ENCODE measurements at regions not wholly inside any gene's neighbourhood (a gene's known extent, or its start where the extent isn't known, plus 50 kb on each side); places are given as distances from the start of the nearest gene placed in this dataset.

DNA sequence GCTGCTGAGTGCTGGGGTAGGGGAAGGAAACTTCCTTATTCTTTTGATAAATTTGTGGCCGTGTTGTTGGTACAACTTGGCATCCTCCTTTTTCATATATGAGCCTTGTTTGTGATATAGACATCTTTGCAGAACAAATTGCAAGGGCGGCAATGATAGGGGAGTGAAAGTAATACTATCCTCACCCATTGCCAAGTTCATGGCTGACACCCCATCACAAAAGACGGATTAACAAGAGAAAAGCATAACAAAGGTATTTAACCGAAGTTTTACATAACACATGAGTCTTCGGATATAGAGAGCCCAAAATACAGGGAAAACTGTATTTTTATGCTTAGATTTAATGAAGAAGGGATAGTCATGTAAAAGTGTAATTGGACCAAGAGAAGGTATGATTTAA lies 86.3 kb upstream of the TMPRSS2 start:
- TF ChIP-seq, protein P1, sequence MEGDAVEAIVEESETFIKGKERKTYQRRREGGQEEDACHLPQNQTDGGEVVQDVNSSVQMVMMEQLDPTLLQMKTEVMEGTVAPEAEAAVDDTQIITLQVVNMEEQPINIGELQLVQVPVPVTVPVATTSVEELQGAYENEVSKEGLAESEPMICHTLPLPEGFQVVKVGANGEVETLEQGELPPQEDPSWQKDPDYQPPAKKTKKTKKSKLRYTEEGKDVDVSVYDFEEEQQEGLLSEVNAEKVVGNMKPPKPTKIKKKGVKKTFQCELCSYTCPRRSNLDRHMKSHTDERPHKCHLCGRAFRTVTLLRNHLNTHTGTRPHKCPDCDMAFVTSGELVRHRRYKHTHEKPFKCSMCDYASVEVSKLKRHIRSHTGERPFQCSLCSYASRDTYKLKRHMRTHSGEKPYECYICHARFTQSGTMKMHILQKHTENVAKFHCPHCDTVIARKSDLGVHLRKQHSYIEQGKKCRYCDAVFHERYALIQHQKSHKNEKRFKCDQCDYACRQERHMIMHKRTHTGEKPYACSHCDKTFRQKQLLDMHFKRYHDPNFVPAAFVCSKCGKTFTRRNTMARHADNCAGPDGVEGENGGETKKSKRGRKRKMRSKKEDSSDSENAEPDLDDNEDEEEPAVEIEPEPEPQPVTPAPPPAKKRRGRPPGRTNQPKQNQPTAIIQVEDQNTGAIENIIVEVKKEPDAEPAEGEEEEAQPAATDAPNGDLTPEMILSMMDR (IDR thresholded peaks at IDR 0.05; ENCODE audit: low read depth, low read length, poor library complexity, severe bottlenecking) = no peak
- no peak for TF ChIP-seq EZH2phosphoT487 (IDR thresholded peaks at IDR 0.05; ENCODE audit: borderline replicate concordance, low read length)

DNA sequence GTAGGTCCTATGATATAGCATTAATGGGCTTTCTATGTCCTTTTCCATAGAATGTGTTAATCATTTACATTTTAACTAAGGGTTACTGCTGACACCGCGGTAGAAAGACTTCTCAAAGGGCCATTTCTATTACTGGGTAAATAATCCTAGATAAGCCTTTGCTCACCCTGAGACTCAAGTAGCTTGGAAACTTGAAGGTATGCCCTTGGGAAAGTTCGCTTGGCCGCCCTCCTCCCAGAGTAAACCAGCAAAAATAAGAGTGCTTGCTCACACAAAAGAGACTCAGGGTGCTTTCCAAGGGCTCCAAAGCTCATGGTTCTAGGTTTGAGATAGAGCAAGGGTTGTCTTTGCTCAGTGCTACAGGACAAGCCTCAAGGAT lies 85.8 kb upstream of the TMPRSS2 start:
- no peak overlapping the region for H3K27ac ChIP-seq (ENCODE audit: low read depth, low read length)
- H3K4me2 ChIP-seq (ENCODE audit: low read length) = no peak overlapping the region
- no peaks in the 10 kb centered on the region for H4K20me1 ChIP-seq (ENCODE audit: control insufficient read depth, insufficient read depth, low read depth, low read length)
- no peaks in the 10 kb centered on the region for H3K9me2 ChIP-seq (replicated peaks; ENCODE audit: control insufficient read depth, low read length)
- no peaks in the 10 kb centered on the region; the same call in none of the 2 replicates for H3K27me3 ChIP-seq (ENCODE audit: control insufficient read depth, low read length)
- no peak overlapping the region for H3K4me3 ChIP-seq (ENCODE audit: low read length)
- TF ChIP-seq, protein P1 (IDR thresholded peaks at IDR 0.05; ENCODE audit: low read depth, low read length, poor library complexity, severe bottlenecking) = no peak
- no peak for TF ChIP-seq EZH2phosphoT487 (IDR thresholded peaks at IDR 0.05; ENCODE audit: borderline replicate concordance, low read length)
- no peaks in the 10 kb centered on the region for H3K36me3 ChIP-seq (ENCODE audit: control insufficient read depth, low read length)
- no peaks in the 10 kb centered on the region for H3F3A ChIP-seq (ENCODE audit: control insufficient read depth, insufficient read depth)
- no peaks in the 10 kb centered on the region for H3K4me1 ChIP-seq (ENCODE audit: control insufficient read depth, low read length)
- H3K79me2 ChIP-seq (ENCODE audit: control insufficient read depth, low read length) = no peaks in the 10 kb centered on the region
- no peaks in the 10 kb centered on the region for H3K9me3 ChIP-seq (ENCODE audit: control insufficient read depth, insufficient read depth, low read length)

More for the DNA sequence above, 86.3 kb upstream of the TMPRSS2 start:
- Histone ChIP-seq H4K20me1 (ENCODE audit: control insufficient read depth, insufficient read depth, low read depth, low read length) (no peaks in the 10 kb centered on the region), H3K79me2 (ENCODE audit: control insufficient read depth, low read length) (no peaks in the 10 kb centered on the region), H3K36me3 (ENCODE audit: control insufficient read depth, low read length) (no peaks in the 10 kb centered on the region), H3K4me3 (ENCODE audit: low read length) (no peak overlapping the region), H3F3A (ENCODE audit: control insufficient read depth, insufficient read depth) (no peaks in the 10 kb centered on the region), H3K9me2 (replicated peaks; ENCODE audit: control insufficient read depth, low read length) (no peaks in the 10 kb centered on the region), H3K9me3 (ENCODE audit: control insufficient read depth, insufficient read depth, low read length) (no peaks in the 10 kb centered on the region), H3K4me2 (ENCODE audit: low read length) (no peak overlapping the region), H3K27me3 (ENCODE audit: control insufficient read depth, low read length) (no peaks in the 10 kb centered on the region; the same call in none of the 2 replicates), H3K27ac (ENCODE audit: low read depth, low read length) (no peak overlapping the region), H3K4me1 (ENCODE audit: control insufficient read depth, low read length) (no peaks in the 10 kb centered on the region)

DNA sequence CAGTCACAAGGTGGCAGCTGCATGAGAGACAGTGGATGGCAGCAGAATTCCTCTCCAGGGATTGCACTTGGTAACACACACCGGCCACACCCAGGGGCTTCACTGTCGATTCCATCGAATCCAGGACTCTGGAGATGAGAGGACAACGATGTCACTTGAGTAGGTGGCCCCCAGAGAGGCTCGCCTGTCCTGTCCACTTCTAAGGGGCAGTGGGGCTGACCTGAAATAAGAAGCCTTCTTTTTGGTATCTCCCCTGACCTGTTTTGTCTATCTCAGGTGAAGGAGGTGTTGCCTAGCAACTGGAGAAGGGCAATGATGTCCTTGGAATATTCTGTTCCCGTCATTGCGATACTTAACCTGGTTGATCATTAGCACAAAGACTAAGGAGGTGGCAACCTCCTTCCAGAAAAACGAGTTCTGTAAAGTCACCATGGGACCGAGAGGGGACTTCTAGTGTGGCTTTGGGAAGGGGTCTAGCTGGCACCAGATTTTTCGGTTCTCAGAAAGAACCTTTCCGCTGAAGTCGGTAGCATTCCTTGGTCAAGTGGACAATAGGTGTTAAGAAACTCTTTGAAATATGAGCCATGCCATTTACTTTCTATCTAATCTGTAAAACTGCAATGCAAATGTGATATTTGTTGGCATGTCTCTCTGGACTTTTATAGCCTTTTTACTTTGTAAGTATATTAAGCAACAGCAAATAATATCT lies 85.2 kb upstream of the TMPRSS2 start:
- Histone ChIP-seq H3K79me2 (ENCODE audit: control insufficient read depth, low read length) (no peaks in the 10 kb centered on the region), H3K9me2 (replicated peaks; ENCODE audit: control insufficient read depth, low read length) (no peaks in the 10 kb centered on the region), H3K4me2 (ENCODE audit: low read length) (no peak overlapping the region), H3K4me1 (ENCODE audit: control insufficient read depth, low read length) (no peaks in the 10 kb centered on the region), H3K4me3 (ENCODE audit: low read length) (no peak overlapping the region), H3K36me3 (ENCODE audit: control insufficient read depth, low read length) (no peaks in the 10 kb centered on the region), H3K27me3 (ENCODE audit: control insufficient read depth, low read length) (no peaks in the 10 kb centered on the region; the same call in none of the 2 replicates), H4K20me1 (ENCODE audit: control insufficient read depth, insufficient read depth, low read depth, low read length) (no peaks in the 10 kb centered on the region), H3K9me3 (ENCODE audit: control insufficient read depth, insufficient read depth, low read length) (no peaks in the 10 kb centered on the region), H3F3A (ENCODE audit: control insufficient read depth, insufficient read depth) (no peaks in the 10 kb centered on the region), H3K27ac (ENCODE audit: low read depth, low read length) (no peak overlapping the region)
- no peak for TF ChIP-seq EZH2phosphoT487 (IDR thresholded peaks at IDR 0.05; ENCODE audit: borderline replicate concordance, low read length)
- TF ChIP-seq, protein P1 (IDR thresholded peaks at IDR 0.05; ENCODE audit: low read depth, low read length, poor library complexity, severe bottlenecking) = no peak
